ENCODE measurements at regions not wholly inside any gene's neighbourhood (a gene's known extent, or its start where the extent isn't known, plus 50 kb on each side); places are given as distances from the start of the nearest gene placed in this dataset.

DNA sequence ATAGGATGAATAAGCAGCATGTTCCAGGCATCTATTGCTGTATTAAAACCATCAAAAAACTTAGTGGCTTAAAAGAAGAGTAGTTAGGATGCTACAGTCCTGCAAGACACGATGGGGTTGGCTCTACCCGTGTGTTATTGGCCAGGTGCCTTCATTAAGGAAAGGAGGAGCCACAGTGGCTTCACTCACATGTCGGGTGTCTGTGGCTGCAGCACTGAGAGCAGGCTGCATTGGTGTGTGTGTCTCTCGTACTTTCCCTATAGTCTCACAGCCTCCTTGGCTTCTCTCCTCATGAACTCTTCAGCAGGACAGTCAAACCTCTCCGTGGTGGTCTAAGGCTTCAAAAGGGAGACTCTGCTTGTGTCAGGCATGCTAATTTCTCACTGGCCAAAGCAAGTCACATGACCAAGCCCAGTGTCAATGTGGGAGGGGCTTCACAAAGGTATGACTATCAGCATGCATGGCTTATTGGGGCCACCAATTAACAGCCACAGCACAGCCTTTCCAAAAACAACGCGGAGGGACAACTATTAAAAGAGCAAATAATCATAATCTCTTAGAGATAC lies 402.8 kb downstream of the KIF16B start:
- ChIA-PET CTCF (no interaction called here), POLR2A (no interaction called here)
- H3K27ac Mint-ChIP-seq: no peak overlapping the region
- no peak overlapping the region for H3K4me3 Mint-ChIP-seq
- H3K36me3 Mint-ChIP-seq: no peaks in the 10 kb centered on the region
- DNase-seq: no peak
- peaks cover 2% of the 10 kb centered on the region for H3K9me3 Mint-ChIP-seq
- H3K27me3 Mint-ChIP-seq: no peaks in the 10 kb centered on the region
- no peaks in the 10 kb centered on the region for H3K4me1 Mint-ChIP-seq (ENCODE audit: low read depth)
- intact Hi-C loops (cut with micrococcal nuclease): no loop called here

DNA sequence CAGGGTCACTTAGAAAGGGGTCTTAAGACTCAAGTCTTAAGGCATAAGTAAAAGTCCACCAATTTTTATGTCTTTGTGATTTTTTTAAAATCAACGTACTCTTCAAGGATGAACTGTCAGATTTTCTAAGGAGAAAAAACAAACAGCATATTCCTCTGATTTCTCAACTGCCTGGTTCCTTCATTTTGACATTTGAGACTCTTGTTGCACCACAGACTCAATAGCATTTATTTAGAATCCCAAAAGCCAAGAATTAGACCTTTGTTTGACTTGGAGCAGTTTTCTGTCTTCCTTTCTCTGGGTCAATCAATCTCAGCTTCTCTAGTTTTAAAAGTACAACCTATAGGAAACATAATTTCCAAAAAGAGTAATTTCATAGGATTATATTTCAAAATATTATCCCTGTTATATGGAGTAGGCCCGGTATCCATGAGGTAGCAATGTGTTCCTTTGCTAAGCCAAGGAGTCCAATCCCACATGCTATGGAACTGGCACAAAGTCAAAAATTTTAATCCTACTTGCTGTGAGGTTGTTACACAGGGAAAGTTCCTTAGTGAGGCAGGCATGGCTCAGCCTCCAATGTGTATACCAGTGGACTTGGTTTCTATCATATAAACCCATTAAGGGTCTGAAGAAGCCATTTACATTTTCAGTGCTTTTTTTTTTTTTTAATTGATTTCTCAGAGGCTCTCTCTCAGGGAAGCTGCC lies 405.7 kb downstream of the KIF16B start:
- Mint-ChIP-seq H3K27me3 (no peaks in the 10 kb centered on the region), H3K36me3 (no peaks in the 10 kb centered on the region), H3K4me1 (ENCODE audit: low read depth) (no peaks in the 10 kb centered on the region), H3K4me3 (no peak overlapping the region), H3K9me3 (peaks cover 6% of the 10 kb centered on the region), H3K27ac (no peak overlapping the region)
- CTCF ChIA-PET: no interaction called here
- intact Hi-C loops (cut with micrococcal nuclease): no loop called here
- POLR2A ChIA-PET: no interaction called here
- no peak for DNase-seq

DNA sequence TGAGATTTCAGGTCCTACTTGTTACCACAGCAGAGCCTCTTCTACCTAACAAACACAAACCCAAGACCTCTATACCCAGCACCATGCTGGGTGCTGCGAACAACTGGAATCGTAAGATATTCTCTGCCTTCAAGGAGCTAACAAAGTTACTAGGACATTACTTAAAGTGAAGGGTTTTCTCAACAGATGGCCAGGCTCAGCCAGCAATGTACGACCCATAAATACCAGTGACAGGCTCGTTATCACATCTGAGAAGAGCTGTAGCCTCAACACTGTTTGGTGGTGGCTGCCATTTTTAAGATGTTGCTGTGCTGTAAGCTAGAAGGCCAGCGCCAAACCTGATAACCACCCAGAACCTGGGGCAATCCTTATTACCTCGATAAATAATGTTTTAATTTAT lies 406.5 kb downstream of the KIF16B start:
- ChIA-PET POLR2A (no interaction called here), CTCF (no interaction called here)
- no peak overlapping the region for H3K4me3 Mint-ChIP-seq
- no peaks in the 10 kb centered on the region for H3K4me1 Mint-ChIP-seq (ENCODE audit: low read depth)
- intact Hi-C loops (cut with micrococcal nuclease): no loop called here
- no peak overlapping the region for H3K27ac Mint-ChIP-seq
- peaks cover 6% of the 10 kb centered on the region for H3K9me3 Mint-ChIP-seq
- no peaks in the 10 kb centered on the region for H3K27me3 Mint-ChIP-seq
- DNase-seq: no peak
- H3K36me3 Mint-ChIP-seq: no peaks in the 10 kb centered on the region

DNA sequence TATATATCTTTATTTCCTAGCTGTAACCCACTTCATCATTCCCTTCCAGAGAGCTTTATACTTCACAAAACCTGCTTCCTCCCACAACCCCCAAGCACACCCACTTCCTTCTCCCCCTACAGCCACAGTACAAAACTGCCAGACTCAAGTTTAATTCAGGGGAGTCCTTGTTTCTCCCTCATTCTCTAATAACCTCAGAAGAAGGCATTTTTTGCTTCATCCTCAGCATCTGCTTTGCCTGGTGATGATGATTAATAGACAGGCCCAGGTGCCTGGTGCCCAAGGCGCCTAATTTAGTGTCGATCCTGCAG lies 414.3 kb downstream of the KIF16B start:
- H3K4me3 Mint-ChIP-seq: no peak overlapping the region
- intact Hi-C loops (cut with micrococcal nuclease): no loop called here
- DNase-seq: no peak
- H3K36me3 Mint-ChIP-seq: no peaks in the 10 kb centered on the region
- H3K4me1 Mint-ChIP-seq (ENCODE audit: low read depth): no peaks in the 10 kb centered on the region
- H3K27me3 Mint-ChIP-seq: no peaks in the 10 kb centered on the region
- H3K27ac Mint-ChIP-seq: no peak overlapping the region
- CTCF ChIA-PET: no interaction called here
- H3K9me3 Mint-ChIP-seq: peaks cover 8% of the 10 kb centered on the region
- POLR2A ChIA-PET: no interaction called here

DNA sequence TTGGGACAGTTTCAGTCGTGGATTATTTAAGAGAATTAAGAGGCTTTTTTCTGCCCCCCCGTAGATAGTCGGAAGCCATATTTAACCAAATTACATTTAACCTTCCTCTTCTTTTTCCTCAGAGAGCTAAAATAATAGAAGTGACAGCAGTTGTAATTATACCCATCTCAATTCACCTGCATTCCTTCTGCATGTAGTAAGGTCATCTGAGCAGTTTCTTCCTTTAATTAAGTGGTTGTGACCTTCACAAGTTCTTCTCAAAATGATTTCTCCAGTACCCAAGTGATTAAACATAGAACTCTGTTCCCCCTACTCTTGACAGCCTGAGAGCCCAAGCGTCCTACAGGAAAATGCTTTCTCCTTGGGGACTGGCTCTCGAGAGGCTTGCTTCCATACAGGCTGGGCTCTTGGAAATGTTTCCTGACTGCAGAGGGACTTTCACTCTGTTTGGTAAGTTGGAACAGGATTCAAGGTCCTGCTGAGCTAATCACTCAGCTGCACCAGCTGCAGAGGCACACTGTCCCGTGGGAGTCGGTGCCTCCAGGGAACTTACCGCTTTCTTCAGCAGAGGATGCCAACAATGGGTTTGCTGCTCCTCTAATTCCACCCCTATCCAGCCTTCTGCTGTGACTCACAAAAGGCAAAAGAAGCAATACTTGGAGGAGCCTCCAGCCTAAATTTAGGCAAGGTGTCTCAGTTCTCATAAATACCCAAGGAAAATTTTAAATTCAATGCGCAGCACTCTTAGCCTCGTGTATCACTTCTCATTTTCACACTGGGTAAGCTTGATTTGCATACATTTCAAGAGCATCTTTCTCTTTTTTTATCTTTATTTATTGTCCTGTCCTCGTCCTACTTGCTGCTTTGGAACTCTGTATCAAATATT lies 414.9 kb downstream of the KIF16B start:
- Mint-ChIP-seq H3K27ac (no peak overlapping the region), H3K36me3 (no peaks in the 10 kb centered on the region), H3K4me1 (ENCODE audit: low read depth) (no peaks in the 10 kb centered on the region), H3K4me3 (no peak overlapping the region), H3K27me3 (no peaks in the 10 kb centered on the region), H3K9me3 (peaks cover 5% of the 10 kb centered on the region)
- DNase-seq: no peak
- POLR2A ChIA-PET: no interaction called here
- CTCF ChIA-PET: no interaction called here
- intact Hi-C loops (cut with micrococcal nuclease): no loop called here

DNA sequence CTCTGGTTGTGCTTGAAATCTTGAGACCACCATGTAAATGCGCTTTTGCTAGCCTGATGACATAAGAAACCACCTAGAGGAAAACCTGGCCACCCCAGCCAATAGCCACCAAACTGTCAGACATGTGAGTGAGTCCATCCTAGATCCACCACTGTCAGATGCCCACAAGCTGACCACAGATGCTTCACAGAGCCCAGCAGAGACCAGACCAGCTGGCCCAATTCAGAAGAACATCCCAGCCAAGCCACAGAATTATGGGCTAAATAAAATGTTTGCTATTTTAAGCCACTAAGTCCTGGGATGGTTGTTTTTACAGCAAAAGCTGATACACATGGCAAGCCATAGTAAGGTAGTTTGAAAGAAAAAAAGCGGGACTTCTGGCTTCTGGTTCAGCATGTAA lies 425.3 kb downstream of the KIF16B start:
- Mint-ChIP-seq H3K27me3 (no peaks in the 10 kb centered on the region), H3K36me3 (no peaks in the 10 kb centered on the region), H3K27ac (no peak overlapping the region), H3K4me1 (ENCODE audit: low read depth) (no peaks in the 10 kb centered on the region), H3K4me3 (no peak overlapping the region), H3K9me3 (peaks cover 10% of the 10 kb centered on the region)
- CTCF ChIA-PET: no interaction called here
- no peak for DNase-seq
- POLR2A ChIA-PET: no interaction called here
- intact Hi-C loops (cut with micrococcal nuclease): no loop called here

DNA sequence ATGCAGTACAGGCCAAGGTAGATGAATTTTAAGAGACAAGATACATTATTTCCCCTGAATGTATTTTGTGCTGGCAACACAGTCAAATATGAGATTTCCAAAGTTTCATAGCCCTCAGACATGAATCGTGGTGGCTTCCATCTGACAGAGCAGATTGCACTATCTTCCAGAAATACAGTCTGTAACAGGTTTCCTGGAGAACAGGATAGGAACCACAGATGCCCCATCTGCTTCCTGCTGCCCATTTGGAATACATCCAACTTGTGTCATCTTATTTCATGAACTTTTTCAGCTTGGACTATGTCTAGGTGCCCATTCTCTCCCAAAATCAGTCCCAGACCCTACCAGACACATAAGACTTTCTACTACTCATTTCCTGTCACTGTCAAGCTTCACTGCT lies 426.0 kb downstream of the KIF16B start:
- Mint-ChIP-seq H3K27ac (no peak overlapping the region), H3K27me3 (no peaks in the 10 kb centered on the region), H3K36me3 (no peaks in the 10 kb centered on the region), H3K9me3 (peaks cover 9% of the 10 kb centered on the region), H3K4me3 (no peak overlapping the region), H3K4me1 (ENCODE audit: low read depth) (no peaks in the 10 kb centered on the region)
- intact Hi-C loops (cut with micrococcal nuclease): no loop called here
- DNase-seq: no peak
- POLR2A ChIA-PET: no interaction called here
- CTCF ChIA-PET: no interaction called here

DNA sequence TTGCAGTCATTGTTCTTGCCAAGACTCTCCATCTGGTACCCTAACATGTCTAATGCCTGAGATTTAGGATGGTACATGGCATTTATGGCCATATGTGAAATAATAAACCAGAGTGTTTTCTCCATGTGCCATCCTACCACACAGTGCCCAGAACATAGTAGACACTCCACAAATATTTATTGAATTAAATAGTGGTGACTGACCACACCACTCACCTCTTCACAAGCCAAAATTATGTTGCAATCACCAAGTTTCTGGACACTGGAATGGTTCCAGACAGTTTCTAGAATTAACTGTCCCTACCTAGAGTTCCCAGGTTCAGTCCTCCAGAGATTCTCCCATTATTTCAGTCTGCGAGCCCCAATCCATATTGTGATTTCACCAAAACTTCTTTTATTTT lies 427.3 kb downstream of the KIF16B start:
- H3K4me3 Mint-ChIP-seq: no peak overlapping the region
- peaks cover 7% of the 10 kb centered on the region for H3K9me3 Mint-ChIP-seq
- DNase-seq: no peak
- H3K4me1 Mint-ChIP-seq (ENCODE audit: low read depth): no peaks in the 10 kb centered on the region
- H3K36me3 Mint-ChIP-seq: no peaks in the 10 kb centered on the region
- ChIA-PET CTCF (no interaction called here), POLR2A (no interaction called here)
- intact Hi-C loops (cut with micrococcal nuclease): no loop called here
- H3K27ac Mint-ChIP-seq: no peak overlapping the region
- no peaks in the 10 kb centered on the region for H3K27me3 Mint-ChIP-seq

DNA sequence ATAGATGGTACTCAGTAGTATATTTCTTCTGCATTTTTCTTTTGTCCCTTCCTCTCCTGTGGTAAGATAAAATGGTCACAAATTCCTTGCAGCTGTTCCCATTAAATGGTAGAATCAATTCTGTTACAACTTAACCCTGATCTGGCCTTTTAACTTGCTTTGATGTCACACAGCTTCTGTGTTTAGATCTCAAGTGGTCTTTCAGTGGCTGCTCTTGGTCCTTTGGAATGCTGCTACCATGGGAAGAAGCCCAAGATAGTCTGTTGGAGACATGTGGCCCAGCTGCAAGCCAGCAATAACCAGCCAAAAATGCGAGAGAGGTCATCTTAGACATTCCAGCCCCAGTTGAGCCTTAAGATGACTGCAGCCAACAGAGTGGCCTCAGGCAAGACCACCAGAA lies 429.7 kb downstream of the KIF16B start:
- Mint-ChIP-seq H3K4me3 (no peak overlapping the region), H3K9me3 (no peaks in the 10 kb centered on the region), H3K27me3 (no peaks in the 10 kb centered on the region), H3K36me3 (no peaks in the 10 kb centered on the region), H3K4me1 (ENCODE audit: low read depth) (no peaks in the 10 kb centered on the region), H3K27ac (no peak overlapping the region)
- intact Hi-C loops (cut with micrococcal nuclease): no loop called here
- no peak for DNase-seq
- CTCF ChIA-PET: no interaction called here
- POLR2A ChIA-PET: no interaction called here

DNA sequence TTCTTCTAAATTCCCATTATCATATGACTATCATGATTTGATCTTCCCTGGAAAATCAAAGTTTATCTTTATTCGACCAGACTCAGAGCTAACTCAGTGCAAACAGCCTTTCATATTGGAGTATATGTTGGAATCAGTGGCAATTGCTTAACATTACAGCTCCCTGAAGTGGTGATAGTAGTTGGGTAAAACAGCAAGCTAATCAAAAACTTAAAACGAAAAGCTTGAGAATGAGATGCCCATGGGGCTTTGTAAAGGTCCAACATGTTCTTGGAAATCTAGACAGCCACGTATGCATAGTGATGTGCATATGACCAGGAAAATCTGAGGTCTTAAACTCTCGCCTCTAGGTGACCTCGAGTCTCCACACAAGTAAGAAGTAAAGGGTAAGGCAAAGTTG lies 437.6 kb downstream of the KIF16B start:
- POLR2A ChIA-PET: no interaction called here
- intact Hi-C loops (cut with micrococcal nuclease): no loop called here
- H3K4me1 Mint-ChIP-seq (ENCODE audit: low read depth): no peaks in the 10 kb centered on the region
- no peak overlapping the region for H3K27ac Mint-ChIP-seq
- H3K36me3 Mint-ChIP-seq: no peaks in the 10 kb centered on the region
- no peak for DNase-seq
- no peaks in the 10 kb centered on the region for H3K9me3 Mint-ChIP-seq
- CTCF ChIA-PET: no interaction called here
- H3K27me3 Mint-ChIP-seq: no peaks in the 10 kb centered on the region
- no peak overlapping the region for H3K4me3 Mint-ChIP-seq

DNA sequence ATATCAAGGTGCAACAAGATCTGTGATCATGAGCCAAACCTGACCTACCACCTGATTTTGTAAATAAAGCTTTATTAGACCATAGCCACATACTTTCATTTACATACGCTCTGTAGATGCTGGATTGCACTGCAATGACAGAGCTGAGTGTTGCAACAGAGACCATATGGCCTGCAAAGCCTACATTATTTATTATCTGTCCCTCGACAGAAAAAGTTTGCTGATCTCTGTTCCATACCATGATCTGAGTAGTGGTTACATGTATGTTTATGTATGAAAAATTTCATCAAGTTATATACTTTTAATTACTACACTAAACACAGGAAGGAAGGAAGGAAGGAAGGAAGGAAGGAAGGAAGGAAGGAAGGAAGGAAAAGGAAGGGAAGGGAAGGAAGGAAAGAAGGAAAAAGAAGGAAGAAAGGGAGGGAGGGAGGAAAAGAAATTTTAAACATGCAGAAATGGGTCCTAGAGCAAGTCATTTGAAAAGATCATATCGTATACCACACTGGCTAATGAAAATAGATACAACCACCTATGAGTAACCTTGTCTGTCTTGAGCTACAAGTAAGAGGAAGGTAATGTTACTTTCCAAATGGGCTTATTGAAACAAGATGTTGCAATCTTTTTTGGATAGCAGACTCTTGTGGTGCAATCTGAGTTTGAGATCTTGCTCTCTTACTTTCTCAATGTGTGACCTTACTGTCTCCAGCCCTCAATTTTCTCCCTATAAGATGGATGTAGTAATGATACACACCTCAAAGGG lies 441.0 kb downstream of the KIF16B start:
- POLR2A ChIA-PET: no interaction called here

DNA sequence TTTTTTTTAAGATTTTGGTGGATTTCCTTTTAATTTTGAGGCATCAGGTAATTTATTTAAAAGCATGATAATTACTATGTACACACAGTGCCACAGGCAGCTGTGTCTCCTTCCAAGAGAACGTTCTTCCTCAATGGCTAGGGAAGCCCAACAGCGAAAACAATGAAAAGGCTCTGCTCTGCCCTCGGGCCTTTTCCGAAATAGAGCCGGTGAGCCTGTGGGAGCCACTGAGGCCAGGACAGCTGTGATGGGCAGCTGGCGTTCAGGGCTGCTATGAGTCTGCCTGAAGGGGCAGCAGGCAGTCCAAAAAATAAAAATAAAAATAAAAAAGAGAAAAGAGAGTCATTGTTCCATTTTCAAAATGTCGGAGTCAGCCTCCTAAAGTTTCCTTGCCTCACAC lies 443.8 kb downstream of the KIF16B start:
- Mint-ChIP-seq H3K27me3 (no peaks in the 10 kb centered on the region), H3K36me3 (no peaks in the 10 kb centered on the region), H3K4me1 (ENCODE audit: low read depth) (no peaks in the 10 kb centered on the region), H3K4me3 (no peak overlapping the region), H3K27ac (no peak overlapping the region), H3K9me3 (no peaks in the 10 kb centered on the region)
- POLR2A ChIA-PET: no interaction called here
- CTCF ChIA-PET: no interaction called here
- no peak for DNase-seq
- intact Hi-C loops (cut with micrococcal nuclease): no loop called here

More for the DNA sequence above, 441.0 kb downstream of the KIF16B start:
- Mint-ChIP-seq H3K27me3 (no peaks in the 10 kb centered on the region), H3K36me3 (no peaks in the 10 kb centered on the region), H3K4me1 (ENCODE audit: low read depth) (no peaks in the 10 kb centered on the region), H3K9me3 (no peaks in the 10 kb centered on the region), H3K27ac (no peak overlapping the region), H3K4me3 (no peak overlapping the region)
- no peak for DNase-seq
- intact Hi-C loops (cut with micrococcal nuclease): no loop called here
- CTCF ChIA-PET: no interaction called here
